ENCODE measurements at regions not wholly inside any gene's neighbourhood (a gene's known extent, or its start where the extent isn't known, plus 50 kb on each side); places are given as distances from the start of the nearest gene placed in this dataset.
A peak's percentile ranks its signal among the peaks of the same experiment; 100 is the strongest.

DNA sequence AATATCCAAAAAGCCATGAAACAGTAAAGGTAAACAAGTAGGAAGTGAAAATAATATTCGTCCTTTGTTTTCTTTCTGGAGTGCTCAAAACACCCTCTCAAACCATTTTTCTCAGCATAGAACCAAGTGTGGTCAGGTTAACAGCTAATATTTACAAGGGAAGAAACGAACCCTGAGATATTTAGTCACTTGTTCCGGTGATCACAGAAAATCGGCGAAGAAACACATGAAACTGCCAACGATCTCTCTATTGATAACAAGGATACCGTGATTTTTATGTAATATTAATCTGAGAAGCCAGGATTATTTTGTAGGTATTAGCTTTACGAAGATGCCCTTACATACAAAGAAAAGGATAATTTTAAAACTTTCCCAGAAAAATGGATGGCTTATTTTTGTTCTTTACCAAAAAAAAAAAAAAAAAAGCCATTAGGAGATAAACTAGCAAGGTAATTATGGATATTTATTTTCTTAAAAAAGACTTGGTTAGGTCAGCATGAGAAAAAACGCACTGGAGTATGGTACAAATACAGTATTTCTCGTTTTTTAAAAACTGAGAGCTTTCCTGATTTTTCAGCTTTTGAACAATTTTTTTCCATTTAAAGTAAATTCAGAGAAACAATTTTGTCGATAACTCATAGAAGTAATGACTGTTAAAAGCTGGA lies 107.3 kb upstream of the HNRNPU start:
- no TSS peak for BruUV-seq (replicated peaks)
- Histone ChIP-seq H3K4me2 (ENCODE audit: insufficient read depth, low read length) (peak overlapping the region; percentile 80), H2AFZ (ENCODE audit: low read depth, low read length) (peak overlapping the region; percentile 93), H3K79me2 (ENCODE audit: control insufficient read depth, insufficient read depth, low read length) (peaks cover 30% of the 10 kb centered on the region), H3K27me3 (ENCODE audit: control insufficient read depth in 2 of 2, insufficient read depth in 2 of 2, low read length in 2 of 2) (no peaks in the 10 kb centered on the region), H3K4me1 (replicated peaks in 1 of 2; ENCODE audit: control insufficient read depth in 2 of 2, insufficient read depth in 2 of 2, low read length in 2 of 2) (peaks cover 10 to 21% of the 10 kb centered on the region in 2 experiments; a peak in 4 of 5 replicates), H3K9me1 (ENCODE audit: control insufficient read depth, insufficient read depth, low read length) (no peaks in the 10 kb centered on the region), H4K20me1 (replicated peaks; ENCODE audit: control insufficient read depth, insufficient read depth, low read length) (no peaks in the 10 kb centered on the region), H3K4me3 (peak overlapping the region; percentile 53), H3K36me3 (ENCODE audit: control insufficient read depth, insufficient read depth, low read length) (peaks cover 6% of the 10 kb centered on the region; the same call in 1 of the 3 replicates), H3K9ac (ENCODE audit: insufficient read depth in 1 of 2, low read depth in 2 of 2, low read length in 2 of 2) (peak overlapping the region; percentile 95 to 96; a peak in 3 of 4 replicates), H3K9me3 (replicated peaks; ENCODE audit: control insufficient read depth, insufficient read depth, low read depth, low read length) (no peaks in the 10 kb centered on the region), H3K27ac (ENCODE audit: extremely low read depth, low read depth, low read length) (peak overlapping the region; percentile 95)
- ATAC-seq = no peak
- no peak for FAIRE-seq
- in situ Hi-C loops (cut with MboI) (loop anchor here (5.0 kb wide), 1 partner anchor 76 kb away; no protein-coding TSS in a partner anchor), intact Hi-C loops (cut with micrococcal nuclease) (loop anchor here (2.0 to 5.0 kb wide), 2 partner anchors 171 to 319 kb away; partner anchors contain the start of gene DESI2)
- no peak for DNase-seq (ENCODE audit: extremely low read depth in 1 of 4, low spot score in 3 of 4)
- POLR2A ChIA-PET = interaction anchor here (0.7 to 3.5 kb wide), 6 partner anchors 11 to 138 kb away, joined by 3 to 17 read pairs (median 6); partner anchors contain the start of gene HNRNPU
- WGBS (ENCODE audit: insufficient coverage, low coverage, missing lambda C conversion rate) = 2% methylated on average over 11 of the region's 11 CpGs
- CTCF ChIA-PET (ENCODE audit: low intra/inter-chr PET ratio) = interaction anchor here (0.6 to 1.3 kb wide), 2 partner anchors 70 to 138 kb away, joined by 3 to 4 read pairs; no protein-coding TSS in a partner anchor
- TF ChIP-seq ZNF668 (CRISPR knock-in tag; IDR thresholded peaks at IDR 0.05) (no peak), SRF (CRISPR knock-in tag; IDR thresholded peaks at IDR 0.05) (no peak), ZNF551 (CRISPR knock-in tag; IDR thresholded peaks at IDR 0.05) (peak; percentile 74; the same call in 1 of the 2 replicates), FOSL1 (tag; conservative IDR thresholded peaks at IDR 0.05) (peak; percentile 4), JUNB (CRISPR knock-in tag; conservative IDR thresholded peaks at IDR 0.05) (no peak), POLR2AphosphoS2 (IDR thresholded peaks at IDR 0.05; ENCODE audit: low read length) (0 out of 2 replicates have a peak, but pooled peaks have one; percentile 5)
- TF ChIP-seq, protein P1, sequence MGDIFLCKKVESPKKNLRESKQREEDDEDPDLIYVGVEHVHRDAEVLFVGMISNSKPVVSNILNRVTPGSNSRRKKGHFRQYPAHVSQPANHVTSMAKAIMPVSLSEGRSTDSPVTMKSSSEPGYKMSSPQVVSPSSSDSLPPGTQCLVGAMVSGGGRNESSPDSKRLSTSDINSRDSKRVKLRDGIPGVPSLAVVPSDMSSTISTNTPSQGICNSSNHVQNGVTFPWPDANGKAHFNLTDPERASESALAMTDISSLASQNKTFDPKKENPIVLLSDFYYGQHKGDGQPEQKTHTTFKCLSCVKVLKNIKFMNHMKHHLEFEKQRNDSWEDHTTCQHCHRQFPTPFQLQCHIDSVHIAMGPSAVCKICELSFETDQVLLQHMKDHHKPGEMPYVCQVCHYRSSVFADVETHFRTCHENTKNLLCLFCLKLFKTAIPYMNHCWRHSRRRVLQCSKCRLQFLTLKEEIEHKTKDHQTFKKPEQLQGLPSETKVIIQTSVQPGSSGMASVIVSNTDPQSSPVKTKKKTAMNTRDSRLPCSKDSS (IDR thresholded peaks at IDR 0.05; ENCODE audit: low read depth, partially characterized antibody) = no peak
- TF ChIP-seq, protein P2, sequence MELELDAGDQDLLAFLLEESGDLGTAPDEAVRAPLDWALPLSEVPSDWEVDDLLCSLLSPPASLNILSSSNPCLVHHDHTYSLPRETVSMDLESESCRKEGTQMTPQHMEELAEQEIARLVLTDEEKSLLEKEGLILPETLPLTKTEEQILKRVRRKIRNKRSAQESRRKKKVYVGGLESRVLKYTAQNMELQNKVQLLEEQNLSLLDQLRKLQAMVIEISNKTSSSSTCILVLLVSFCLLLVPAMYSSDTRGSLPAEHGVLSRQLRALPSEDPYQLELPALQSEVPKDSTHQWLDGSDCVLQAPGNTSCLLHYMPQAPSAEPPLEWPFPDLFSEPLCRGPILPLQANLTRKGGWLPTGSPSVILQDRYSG (tag; conservative IDR thresholded peaks at IDR 0.05; ENCODE audit: low read depth) = no peak
- TF ChIP-seq, protein P3, sequence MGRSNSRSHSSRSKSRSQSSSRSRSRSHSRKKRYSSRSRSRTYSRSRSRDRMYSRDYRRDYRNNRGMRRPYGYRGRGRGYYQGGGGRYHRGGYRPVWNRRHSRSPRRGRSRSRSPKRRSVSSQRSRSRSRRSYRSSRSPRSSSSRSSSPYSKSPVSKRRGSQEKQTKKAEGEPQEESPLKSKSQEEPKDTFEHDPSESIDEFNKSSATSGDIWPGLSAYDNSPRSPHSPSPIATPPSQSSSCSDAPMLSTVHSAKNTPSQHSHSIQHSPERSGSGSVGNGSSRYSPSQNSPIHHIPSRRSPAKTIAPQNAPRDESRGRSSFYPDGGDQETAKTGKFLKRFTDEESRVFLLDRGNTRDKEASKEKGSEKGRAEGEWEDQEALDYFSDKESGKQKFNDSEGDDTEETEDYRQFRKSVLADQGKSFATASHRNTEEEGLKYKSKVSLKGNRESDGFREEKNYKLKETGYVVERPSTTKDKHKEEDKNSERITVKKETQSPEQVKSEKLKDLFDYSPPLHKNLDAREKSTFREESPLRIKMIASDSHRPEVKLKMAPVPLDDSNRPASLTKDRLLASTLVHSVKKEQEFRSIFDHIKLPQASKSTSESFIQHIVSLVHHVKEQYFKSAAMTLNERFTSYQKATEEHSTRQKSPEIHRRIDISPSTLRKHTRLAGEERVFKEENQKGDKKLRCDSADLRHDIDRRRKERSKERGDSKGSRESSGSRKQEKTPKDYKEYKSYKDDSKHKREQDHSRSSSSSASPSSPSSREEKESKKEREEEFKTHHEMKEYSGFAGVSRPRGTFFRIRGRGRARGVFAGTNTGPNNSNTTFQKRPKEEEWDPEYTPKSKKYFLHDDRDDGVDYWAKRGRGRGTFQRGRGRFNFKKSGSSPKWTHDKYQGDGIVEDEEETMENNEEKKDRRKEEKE (IDR thresholded peaks at IDR 0.05; ENCODE audit: borderline replicate concordance in 1 of 2, control insufficient read depth in 1 of 2, low read depth in 2 of 2, low read length in 1 of 2) = 0 out of 4 replicates have a peak, but pooled peaks of 1 of the 2 experiments have one; percentile 48

Data from K562 (cell line).